Endodermal cell (in vitro differentiated cells): ENCODE measurements at regions not wholly inside any gene's neighbourhood (a gene's known extent, or its start where the extent isn't known, plus 50 kb on each side); places are given as distances from the start of the nearest gene placed in this dataset.

ENCODE experiments used
- DNase-seq: peaks from one replicate; pipeline ENCODE4 v3.0.0-alpha.2; 2017
- H3K27ac ChIP-seq: 2 replicates; pipeline ENCODE4 v1.5.1; 2013; ENCODE audit warnings: mild to moderate bottlenecking, low read depth, low read length, moderate library complexity
- H3K27me3 ChIP-seq: 2 replicates; pipeline ENCODE4 v1.6.1; 2013; ENCODE audit warnings: mild to moderate bottlenecking, low read length, moderate library complexity; ENCODE audit not compliant: insufficient read depth, control insufficient read depth, poor library complexity, severe bottlenecking
- H3K36me3 ChIP-seq: 2 replicates; pipeline ENCODE4 v1.7.0; 2013; ENCODE audit warnings: mild to moderate bottlenecking, low read length, moderate library complexity; ENCODE audit not compliant: control insufficient read depth, insufficient read depth
- H3K4me1 ChIP-seq: one replicate; pipeline ENCODE4 v1.7.0; 2013; ENCODE audit warnings: low read length; ENCODE audit not compliant: control insufficient read depth, insufficient read depth
- H3K4me3 ChIP-seq: 2 replicates; pipeline ENCODE4 v1.5.1; 2013; ENCODE audit warnings: mild to moderate bottlenecking, low read length, moderate library complexity
- H3K9ac ChIP-seq: 2 replicates; pipeline ENCODE4 v1.6.1; 2013; ENCODE audit warnings: mild to moderate bottlenecking, low read length, moderate library complexity; ENCODE audit not compliant: poor library complexity, severe bottlenecking; ENCODE audit errors: extremely low read depth
- H3K9me3 ChIP-seq: 2 replicates; pipeline ENCODE4 v1.6.1; 2013; ENCODE audit warnings: mild to moderate bottlenecking, low read length, moderate library complexity; ENCODE audit not compliant: control insufficient read depth
- H3K27ac Mint-ChIP-seq: 2 replicates; pipeline ENCODE4 v1.8.0; 2020; ENCODE audit warnings: mixed read lengths
- H3K27me3 Mint-ChIP-seq: 2 replicates; pipeline ENCODE4 v1.8.0; 2021; ENCODE audit warnings: mild to moderate bottlenecking, mixed read lengths; ENCODE audit not compliant: insufficient read depth
- H3K36me3 Mint-ChIP-seq: 2 replicates; pipeline ENCODE4 v1.8.0; 2020; ENCODE audit warnings: low read depth, mixed read lengths
- H3K4me1 Mint-ChIP-seq: 2 replicates; pipeline ENCODE4 v1.8.0; 2020; ENCODE audit warnings: mixed read lengths
- H3K4me3 Mint-ChIP-seq: 2 replicates; pipeline ENCODE4 v1.8.0; 2020; ENCODE audit warnings: mild to moderate bottlenecking, moderate library complexity, mixed read lengths
- H3K9me3 Mint-ChIP-seq: 2 replicates; pipeline ENCODE4 v1.8.0; 2020; ENCODE audit warnings: mild to moderate bottlenecking, mixed read lengths
- CTCF ChIP-seq: fragments of 200-600 bp; sonication (generic); conservative IDR thresholded peaks from 2 replicates; pipeline ENCODE4 v1.5.0; 2021; ENCODE audit warnings: antibody characterized with exemption, mild to moderate bottlenecking
- WGBS, 2 experiments: methylation state at CpG; one replicate each; pipeline versions ENCODE4 v1.1.5 to v1.1.7; 2013; ENCODE audit warnings: missing lambda C conversion rate in 2 of 2, mixed read lengths in 1 of 2; ENCODE audit not compliant: insufficient coverage in 1 of 2, insufficient read length in 1 of 2; 5-methylcytosine and 5-hydroxymethylcytosine counted together

GRCh38 chr5:20445326-20445860, 457.4 kb upstream of the CDH18 start:
- no peaks in the 10 kb centered on the region for H3K4me1 Mint-ChIP-seq
- no peak overlapping the region for H3K9ac ChIP-seq
- no peak for TF ChIP-seq CTCF
- no peaks in the 10 kb centered on the region for H3K9me3 Mint-ChIP-seq
- H3K27me3 Mint-ChIP-seq: no peaks in the 10 kb centered on the region
- no peaks in the 10 kb centered on the region for H3K36me3 Mint-ChIP-seq
- H3K27me3 ChIP-seq: no peaks in the 10 kb centered on the region
- no peak overlapping the region for H3K27ac Mint-ChIP-seq
- H3K4me1 ChIP-seq: no peaks in the 10 kb centered on the region
- H3K27ac ChIP-seq: no peak overlapping the region
- no peak overlapping the region for H3K4me3 ChIP-seq
- H3K36me3 ChIP-seq: no peaks in the 10 kb centered on the region
- H3K9me3 ChIP-seq: no peaks in the 10 kb centered on the region
- WGBS, 2 experiments: 83 to 100% methylated on average over 1 of the region's 1 CpG
- no peak overlapping the region for H3K4me3 Mint-ChIP-seq
- DNase-seq: no peak

GRCh38 chr5:20434786-20435185, 446.8 kb upstream of the CDH18 start:
- H3K27me3 ChIP-seq: no peaks in the 10 kb centered on the region
- Mint-ChIP-seq H3K9me3 (no peaks in the 10 kb centered on the region), H3K36me3 (no peaks in the 10 kb centered on the region), H3K27me3 (no peaks in the 10 kb centered on the region), H3K4me1 (no peaks in the 10 kb centered on the region), H3K27ac (no peak overlapping the region), H3K4me3 (no peak overlapping the region)
- no peak overlapping the region for H3K9ac ChIP-seq
- H3K4me3 ChIP-seq: no peak overlapping the region
- 96 to 100% methylated on average over 1 to 3 of the region's 3 CpGs for WGBS, 2 experiments
- no peaks in the 10 kb centered on the region for H3K36me3 ChIP-seq
- no peak for TF ChIP-seq CTCF
- no peaks in the 10 kb centered on the region for H3K9me3 ChIP-seq
- no peaks in the 10 kb centered on the region for H3K4me1 ChIP-seq
- DNase-seq: no peak
- H3K27ac ChIP-seq: no peak overlapping the region

- Histone ChIP-seq H3K27me3 (no peaks in the 10 kb centered on the region), H3K4me1 (no peaks in the 10 kb centered on the region), H3K27ac (no peak overlapping the region), H3K4me3 (no peak overlapping the region), H3K9ac (no peak overlapping the region), H3K36me3 (no peaks in the 10 kb centered on the region), H3K9me3 (no peaks in the 10 kb centered on the region)
- Mint-ChIP-seq H3K36me3 (no peaks in the 10 kb centered on the region), H3K9me3 (no peaks in the 10 kb centered on the region), H3K4me3 (no peak overlapping the region), H3K4me1 (peaks cover 1% of the 10 kb centered on the region), H3K27ac (no peak overlapping the region), H3K27me3 (no peaks in the 10 kb centered on the region)
- no peak for DNase-seq
- no peak for TF ChIP-seq CTCF
- WGBS, 2 experiments: 56 to 62% methylated on average over 2 to 3 of the region's 4 CpGs
These were observed 433.1 kb upstream of the CDH18 start for GRCh38 chr5:20420991-20421595.
